AG10803 (cell line): ENCODE measurements at regions not wholly inside any gene's neighbourhood (a gene's known extent, or its start where the extent isn't known, plus 50 kb on each side); places are given as distances from the start of the nearest gene placed in this dataset.
"Not testable (repeated sequence)": the region's sequence is repeated elsewhere in the genome, so short reads cannot be mapped to it uniquely, and the experiment has no call there.

Experiments used
- DNase-seq: peaks from one replicate; pipeline ENCODE4 v3.0.0; 2010; ENCODE audit warnings: low read depth
- H3K4me3 ChIP-seq: 2 replicates; pipeline ENCODE4 v1.5.1; 2011; ENCODE audit warnings: mild to moderate bottlenecking, low read length, control low read depth
- CTCF ChIP-seq: conservative IDR thresholded peaks from 2 replicates; pipeline ENCODE4 v1.5.1; 2011; ENCODE audit warnings: mild to moderate bottlenecking, low read length, control low read depth, inconsistent platforms

- no peak for DNase-seq
- no peak for TF ChIP-seq CTCF
- H3K4me3 ChIP-seq: no peak overlapping the region
Measured at GRCh38 chr16:7888411-7888810, 555.8 kb downstream of the RBFOX1 start.

- no peak for TF ChIP-seq CTCF
- no peak for DNase-seq
- no peak overlapping the region for H3K4me3 ChIP-seq
Measured at GRCh38 chr16:7887316-7887715, 554.7 kb downstream of the RBFOX1 start.

GRCh38 chr16:7871979-7872378 lies 539.3 kb downstream of the RBFOX1 start:
- no peak for DNase-seq

GRCh38 chr16:7871371-7871770 lies 538.7 kb downstream of the RBFOX1 start:
- TF ChIP-seq CTCF: no peak
- no peak for DNase-seq
- no peak overlapping the region for H3K4me3 ChIP-seq

More at GRCh38 chr16:7871979-7872378, 539.3 kb downstream of the RBFOX1 start:
- H3K4me3 ChIP-seq: no peak overlapping the region
- TF ChIP-seq CTCF: no peak

- TF ChIP-seq CTCF: no peak
- H3K4me3 ChIP-seq: no peak overlapping the region
- DNase-seq: no peak
Measured at GRCh38 chr16:7867831-7868230, 535.2 kb downstream of the RBFOX1 start.

- no peak overlapping the region for H3K4me3 ChIP-seq
- no peak for TF ChIP-seq CTCF
- DNase-seq: no peak
Measured at GRCh38 chr16:7866144-7866543, 533.5 kb downstream of the RBFOX1 start.

GRCh38 chr16:7865393-7865792 lies 532.7 kb downstream of the RBFOX1 start:
- not testable (repeated sequence) for H3K4me3 ChIP-seq, DNase-seq
